Endothelial cell of umbilical vein (primary cell): ENCODE measurements at regions not wholly inside any gene's neighbourhood (a gene's known extent, or its start where the extent isn't known, plus 50 kb on each side); places are given as distances from the start of the nearest gene placed in this dataset.

Source experiments
- BruUV-seq: library from RNA; stranded (reverse); fragments of 400-500 nt; replicated peaks from 2 replicates; lab custom pipeline; 2021; lab: Mats Ljungman, UMichigan
- CTCF ChIA-PET: fragments of 300-600, 350-600 bp; sonication (Branson Sonifier 250); formaldehyde crosslinking; loops from one replicate; lab custom pipeline; 2021; ENCODE audit warnings: antibody characterized with exemption, inconsistent platforms; lab: Charles Lee
- POLR2A ChIA-PET: fragments of 300-600, 350-600 bp; sonication (Branson Sonifier 250); formaldehyde crosslinking; loops from one replicate; lab custom pipeline; 2021; ENCODE audit warnings: antibody characterized with exemption, inconsistent platforms; lab: Charles Lee
- DNase-seq: peaks from one replicate; pipeline ENCODE4 v3.0.0-alpha.2; 2011; ENCODE audit warnings: low read depth, low spot score
- FAIRE-seq: peaks from 2 replicates; lab custom pipeline; 2011; peaks lifted over from hg19 to GRCh38; lab: Jason Lieb, UNC
- H2AFZ ChIP-seq: 2 replicates; pipeline ENCODE4 v1.6.0; 2012; ENCODE audit warnings: low read depth, low read length, control low read depth, inconsistent platforms
- H3K27ac ChIP-seq: 2 replicates; pipeline ENCODE4 v1.5.1; 2011; ENCODE audit warnings: low read depth, mild to moderate bottlenecking, control low read depth, low read length, moderate library complexity; ENCODE audit not compliant: insufficient read depth
- H3K27me3 ChIP-seq, 2 experiments: 2 replicates each; pipeline versions ENCODE4 v1.6.0 to v1.6.1; 2011; ENCODE audit warnings: low read length in 2 of 2, mixed read lengths in 1 of 2; ENCODE audit not compliant: control insufficient read depth in 2 of 2, insufficient read depth in 2 of 2
- H3K36me3 ChIP-seq, 2 experiments: 2 replicates in 1 of 2; 3 replicates in 1 of 2; pipeline ENCODE4 v1.5.1; 2011; ENCODE audit warnings: low read length in 2 of 2, mild to moderate bottlenecking in 1 of 2, moderate library complexity in 1 of 2; ENCODE audit not compliant: control insufficient read depth in 2 of 2, insufficient read depth in 2 of 2; ENCODE audit errors: extremely low read depth in 1 of 2
- H3K4me1 ChIP-seq: 3 replicates; pipeline ENCODE4 v1.5.1; 2011; ENCODE audit warnings: mild to moderate bottlenecking, low read length; ENCODE audit not compliant: control insufficient read depth, insufficient read depth; ENCODE audit errors: extremely low read depth
- H3K4me2 ChIP-seq: 2 replicates; pipeline ENCODE4 v1.6.1; 2011; ENCODE audit warnings: low read length, control low read depth, mixed read lengths; ENCODE audit not compliant: insufficient read depth
- H3K4me3 ChIP-seq, 3 experiments: fragments of 200-600 bp in 1 of 3; sonication (generic), shearing (Covaris generic) in 1 of 3; replicated peaks in 1 of 3; 2 replicates each; pipeline ENCODE4 v1.5.1; 2011 to 2016; ENCODE audit warnings: control low read depth in 3 of 3, low read length in 3 of 3, mild to moderate bottlenecking in 2 of 3, inconsistent platforms in 1 of 3, low read depth in 1 of 3, moderate library complexity in 1 of 3; ENCODE audit not compliant: insufficient read depth in 1 of 3
- H3K79me2 ChIP-seq: 2 replicates; pipeline ENCODE4 v1.6.0; 2012; ENCODE audit warnings: low read length, inconsistent platforms; ENCODE audit not compliant: control insufficient read depth, insufficient read depth
- H3K9ac ChIP-seq: replicated peaks from 2 replicates; pipeline ENCODE3; 2011; ENCODE audit warnings: low read length, control low read depth; ENCODE audit not compliant: insufficient read depth; ENCODE audit errors: extremely low read depth
- H3K9me1 ChIP-seq: replicated peaks from 3 replicates; pipeline ENCODE4 v1.6.0; 2011; ENCODE audit warnings: mild to moderate bottlenecking, low read length; ENCODE audit not compliant: control insufficient read depth, insufficient read depth; ENCODE audit errors: extremely low read depth
- H3K9me3 ChIP-seq: replicated peaks from 2 replicates; pipeline ENCODE4 v1.5.1; 2012; ENCODE audit warnings: low read length, inconsistent platforms; ENCODE audit not compliant: control insufficient read depth, insufficient read depth
- H4K20me1 ChIP-seq: replicated peaks from 2 replicates; pipeline ENCODE3; 2011; ENCODE audit warnings: mild to moderate bottlenecking, low read length; ENCODE audit not compliant: control insufficient read depth, insufficient read depth; ENCODE audit errors: extremely low read depth
- CTCF ChIP-seq, 2 donors: IDR thresholded peaks; 1 replicate in 1 of 2; 2 replicates in 1 of 2; pipeline ENCODE4 v1.5.1; 2011; ENCODE audit warnings: low read length in 2 of 2, mild to moderate bottlenecking in 2 of 2, moderate library complexity in 2 of 2, control low read depth in 1 of 2, inconsistent platforms in 1 of 2, low read depth in 1 of 2; ENCODE audit not compliant: insufficient read depth in 1 of 2; ENCODE audit errors: extremely low read depth in 1 of 2
- EZH2 ChIP-seq: IDR thresholded peaks from 2 replicates; pipeline ENCODE4 v1.6.1; 2012; ENCODE audit warnings: borderline replicate concordance, low read depth, mild to moderate bottlenecking, moderate library complexity, low read length, inconsistent platforms; ENCODE audit not compliant: severe bottlenecking
- FOS ChIP-seq: IDR thresholded peaks from 2 replicates; pipeline ENCODE4 v1.6.1; 2011; ENCODE audit warnings: mild to moderate bottlenecking, low read length, moderate library complexity, borderline replicate concordance; ENCODE audit not compliant: insufficient read depth
- GATA2 ChIP-seq: IDR thresholded peaks from 2 replicates; pipeline ENCODE4 v1.7.0; 2011; ENCODE audit warnings: low read depth, mild to moderate bottlenecking, moderate library complexity, mixed read lengths, low read length; ENCODE audit not compliant: insufficient read length, insufficient read depth
- JUN ChIP-seq: IDR thresholded peaks from 2 replicates; pipeline ENCODE4 v1.6.1; 2011; ENCODE audit warnings: borderline replicate concordance, low read depth; ENCODE audit not compliant: insufficient read length, insufficient read depth
- MAX ChIP-seq: IDR thresholded peaks from 2 replicates; pipeline ENCODE4 v1.6.1; 2011; ENCODE audit not compliant: insufficient read depth, insufficient read length
- MYC ChIP-seq: IDR thresholded peaks from one replicate; pipeline ENCODE4 v1.6.1; 2011; ENCODE audit warnings: mild to moderate bottlenecking, low read depth, low read length
- POLR2A ChIP-seq: IDR thresholded peaks from 2 replicates; pipeline ENCODE4 v1.6.1; 2012; ENCODE audit warnings: low read depth, mild to moderate bottlenecking, control low read depth, low read length
- POLR2AphosphoS5 ChIP-seq: IDR thresholded peaks from 2 replicates; pipeline ENCODE4 v1.6.1; 2012; ENCODE audit warnings: low read depth, mild to moderate bottlenecking, control low read depth, low read length, moderate library complexity; ENCODE audit not compliant: insufficient read depth
- dilution Hi-C: fragments of 300-500 bp; cut with MboI; formaldehyde crosslinking; loops from one replicate; pipeline ENCODE4 v1.15.0; 2019; ENCODE audit warnings: low sequenced_read_pairs; ENCODE audit not compliant: extremely low pct_ligation_motif_present
- intact Hi-C: fragments of 100-400 bp; cut with micrococcal nuclease; formaldehyde crosslinking; loops from one replicate; pipeline ENCODE4 v1.10.0; 2022

GRCh38 chr1:98222706-98223105 lies 301.9 kb upstream of the DPYD start:
- dilution Hi-C loops (no loop called here), intact Hi-C loops (no loop called here)
- H3K4me2 ChIP-seq, result no peak overlapping the region
- DNase-seq (no peak), FAIRE-seq (no peak)
- no peak overlapping the region for H2AFZ ChIP-seq
- H3K4me3 ChIP-seq, result no peak overlapping the region
- H3K36me3 ChIP-seq, result no peaks in the 10 kb centered on the region
- H3K27me3 ChIP-seq, result no peaks in the 10 kb centered on the region
- no peak overlapping the region for H3K9ac ChIP-seq
- no peak overlapping the region for H3K27ac ChIP-seq
- TF ChIP-seq FOS (no peak), CTCF (IDR thresholded peaks at IDR 0.05; ENCODE audit: extremely low read depth in 1 of 2, insufficient read depth in 1 of 2, low read depth in 1 of 2, low read length in 2 of 2) (no peak), POLR2AphosphoS5 (no peak), GATA2 (no peak), POLR2A (no peak), EZH2 (no peak), MAX (no peak), MYC (no peak), JUN (no peak)
- ChIA-PET CTCF (interaction anchor here (2.6 kb wide), 1 partner anchor 246 kb away, joined by 10 read pairs; no protein-coding TSS in a partner anchor), POLR2A (no interaction called here)
- BruUV-seq, result no TSS peak
- no peaks in the 10 kb centered on the region for H3K9me3 ChIP-seq
- no peaks in the 10 kb centered on the region for H3K9me1 ChIP-seq
- H3K4me1 ChIP-seq, result peaks cover 14% of the 10 kb centered on the region
- H4K20me1 ChIP-seq, result no peaks in the 10 kb centered on the region
- peaks cover 75% of the 10 kb centered on the region for H3K79me2 ChIP-seq
